Bronchial epithelial cell (primary cell): ENCODE measurements at regions not wholly inside any gene's neighbourhood (a gene's known extent, or its start where the extent isn't known, plus 50 kb on each side); places are given as distances from the start of the nearest gene placed in this dataset.

Source experiments
- DNase-seq: peaks from one replicate; pipeline ENCODE4 v3.0.0-alpha.2; 2010; ENCODE audit warnings: low read depth
- FAIRE-seq: peaks from 2 replicates; lab custom pipeline; 2011; peaks lifted over from hg19 to GRCh38; lab: Jason Lieb, UNC
- H3K27me3 ChIP-seq: 2 replicates; pipeline ENCODE4 v1.5.1; 2011; ENCODE audit warnings: low read length; ENCODE audit not compliant: control insufficient read depth, insufficient read depth
- H3K36me3 ChIP-seq: 2 replicates; pipeline ENCODE4 v1.5.1; 2011; ENCODE audit warnings: low read length; ENCODE audit not compliant: control insufficient read depth, insufficient read depth
- H3K4me3 ChIP-seq: 2 replicates; pipeline ENCODE4 v1.5.1; 2011; ENCODE audit warnings: mild to moderate bottlenecking, low read depth, low read length, control low read depth
- CTCF ChIP-seq: IDR thresholded peaks from 2 replicates; pipeline ENCODE4 v1.5.1; 2011; ENCODE audit warnings: mild to moderate bottlenecking, moderate library complexity, low read length, control low read depth, inconsistent platforms; ENCODE audit not compliant: insufficient read depth, severe bottlenecking

- Histone ChIP-seq H3K27me3 (no peaks in the 10 kb centered on the region), H3K36me3 (no peaks in the 10 kb centered on the region), H3K4me3 (no peak overlapping the region)
- TF ChIP-seq CTCF: no peak
- FAIRE-seq (no peak), DNase-seq (no peak)
Measured at GRCh38 chr21:35363458-35363857, 314.4 kb upstream of the RUNX1 start.

- Histone ChIP-seq H3K27me3 (no peaks in the 10 kb centered on the region), H3K4me3 (no peak overlapping the region), H3K36me3 (no peaks in the 10 kb centered on the region)
- no peak for DNase-seq
- no peak for TF ChIP-seq CTCF
- no peak for FAIRE-seq
Measured at GRCh38 chr21:35361988-35362387, 312.9 kb upstream of the RUNX1 start.

- H3K36me3 ChIP-seq: no peaks in the 10 kb centered on the region
- H3K27me3 ChIP-seq: no peaks in the 10 kb centered on the region
- DNase-seq: no peak
- H3K4me3 ChIP-seq: no peak overlapping the region
- TF ChIP-seq CTCF: no peak
- no peak for FAIRE-seq
Measured at GRCh38 chr21:35360870-35361570, 311.9 kb upstream of the RUNX1 start.

DNA sequence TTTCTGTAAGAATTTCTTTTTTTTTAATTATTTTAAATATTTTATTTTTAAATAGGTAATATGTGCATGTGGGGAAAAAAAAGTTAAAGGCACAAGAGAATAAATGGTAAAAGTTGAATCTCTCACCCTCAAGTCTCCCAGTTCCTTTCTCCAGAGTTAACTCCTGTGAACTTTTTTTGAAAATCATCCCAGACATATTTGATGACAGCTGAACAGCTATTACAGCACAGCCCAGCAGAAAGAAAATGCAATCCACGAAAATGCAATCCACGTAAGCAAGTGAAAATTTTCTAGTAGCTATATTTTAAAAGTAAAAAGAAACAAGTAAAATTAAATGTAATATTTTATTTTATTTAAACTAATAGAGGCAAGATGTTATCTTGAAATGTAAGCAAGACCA is 310.0 kb upstream of the RUNX1 start:
- no peak for DNase-seq
- Histone ChIP-seq H3K4me3 (no peak overlapping the region), H3K27me3 (no peaks in the 10 kb centered on the region), H3K36me3 (no peaks in the 10 kb centered on the region)
- FAIRE-seq: no peak
- TF ChIP-seq CTCF: no peak

DNA sequence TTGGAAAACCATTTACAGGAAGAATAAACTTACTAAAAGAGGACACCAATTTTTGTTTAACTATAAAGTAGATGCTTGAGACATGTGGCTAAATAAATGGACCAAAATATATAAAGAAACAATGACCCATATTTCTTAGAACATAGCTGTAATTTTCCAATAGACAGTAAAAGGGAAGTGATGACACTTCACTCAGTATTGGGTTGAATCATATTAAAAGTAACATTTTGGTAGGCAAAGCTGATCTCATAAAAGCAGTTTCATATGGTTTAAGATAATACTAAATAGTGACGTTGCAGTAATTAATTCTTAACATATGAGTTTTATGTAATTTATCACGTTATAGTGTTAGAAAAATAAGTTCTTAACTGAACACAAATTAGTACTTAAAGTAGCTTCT is 308.9 kb upstream of the RUNX1 start:
- H3K36me3 ChIP-seq: no peaks in the 10 kb centered on the region
- no peak for TF ChIP-seq CTCF

More for the DNA sequence above, 308.9 kb upstream of the RUNX1 start:
- H3K4me3 ChIP-seq: no peak overlapping the region
- H3K27me3 ChIP-seq: no peaks in the 10 kb centered on the region
- no peak for DNase-seq
- no peak for FAIRE-seq
